ENCODE measurements at regions not wholly inside any gene's neighbourhood (a gene's known extent, or its start where the extent isn't known, plus 50 kb on each side); places are given as distances from the start of the nearest gene placed in this dataset.

GRCh38 chr2:2840681-2841300 lies 509.7 kb upstream of the MYT1L start:
- ATAC-seq (no peak), DNase-seq (ENCODE audit: extremely low read depth in 1 of 4, low spot score in 3 of 4) (no peak), FAIRE-seq (no peak)
- H3K4me3 ChIP-seq = no peak overlapping the region
- intact Hi-C loops (cut with micrococcal nuclease) (no loop called here), in situ Hi-C loops (cut with MboI) (no loop called here)
- CTCF ChIA-PET (ENCODE audit: low intra/inter-chr PET ratio) = no interaction called here
- no peak overlapping the region for H3K4me2 ChIP-seq (ENCODE audit: insufficient read depth, low read length)
- no peaks in the 10 kb centered on the region; a peak in 1 of 5 replicates for H3K4me1 ChIP-seq (replicated peaks in 1 of 2; ENCODE audit: control insufficient read depth in 2 of 2, insufficient read depth in 2 of 2, low read length in 2 of 2)
- H4K20me1 ChIP-seq (replicated peaks; ENCODE audit: control insufficient read depth, insufficient read depth, low read length) = peaks cover 5% of the 10 kb centered on the region; the same call in 1 of the 2 replicates
- H3K9me3 ChIP-seq (replicated peaks; ENCODE audit: control insufficient read depth, insufficient read depth, low read depth, low read length) = no peaks in the 10 kb centered on the region
- BruUV-seq (replicated peaks) = no TSS peak
- H3K36me3 ChIP-seq (ENCODE audit: control insufficient read depth, insufficient read depth, low read length) = no peaks in the 10 kb centered on the region
- H3K9ac ChIP-seq (ENCODE audit: insufficient read depth in 1 of 2, low read depth in 2 of 2, low read length in 2 of 2) = no peak overlapping the region
- POLR2A ChIA-PET = no interaction called here
- no peak overlapping the region for H2AFZ ChIP-seq (ENCODE audit: low read depth, low read length)
- TF ChIP-seq TRIM28 (IDR thresholded peaks at IDR 0.05) (no peak), NR2C1 (IDR thresholded peaks at IDR 0.05) (no peak), NR2C1 (tag; IDR thresholded peaks at IDR 0.05) (no peak), CCAR2 (IDR thresholded peaks at IDR 0.05; ENCODE audit: low read depth, low read length) (no peak), HLTF (IDR thresholded peaks at IDR 0.05) (no peak), BRD9 (IDR thresholded peaks at IDR 0.05; ENCODE audit: low read depth, partially characterized antibody) (no peak), ZBTB1 (CRISPR knock-in tag; IDR thresholded peaks at IDR 0.05; ENCODE audit: borderline replicate concordance, low read depth) (no peak), MBD1 (CRISPR knock-in tag; IDR thresholded peaks at IDR 0.05) (no peak), ZNF77 (CRISPR knock-in tag; IDR thresholded peaks at IDR 0.05) (no peak), GABPA (tag; conservative IDR thresholded peaks at IDR 0.05; ENCODE audit: low read depth) (no peak), POLR2H (tag; IDR thresholded peaks at IDR 0.05; ENCODE audit: low read depth) (no peak), MAFF (IDR thresholded peaks at IDR 0.05; ENCODE audit: low read length) (no peak), E2F6 (IDR thresholded peaks at IDR 0.05; ENCODE audit: borderline replicate concordance in 1 of 2, extremely low read depth in 1 of 2, insufficient read depth in 1 of 2, insufficient read length in 1 of 2, low read depth in 1 of 2, low read length in 1 of 2, poor library complexity in 1 of 2, severe bottlenecking in 1 of 2) (no peak), GTF2A2 (tag; IDR thresholded peaks at IDR 0.05) (no peak), SPI1 (IDR thresholded peaks at IDR 0.05; ENCODE audit: borderline replicate concordance, low read depth, low read length) (no peak), ZNF408 (CRISPR knock-in tag; IDR thresholded peaks at IDR 0.05; ENCODE audit: low read depth) (no peak), ESRRA (IDR thresholded peaks at IDR 0.05; ENCODE audit: borderline replicate concordance, low read depth) (no peak), ZNF586 (CRISPR knock-in tag; conservative IDR thresholded peaks at IDR 0.05) (no peak), DACH1 (IDR thresholded peaks at IDR 0.05; ENCODE audit: partially characterized antibody) (no peak)
- no peak overlapping the region for H3K27ac ChIP-seq (ENCODE audit: extremely low read depth, low read depth, low read length)
- H3K9me1 ChIP-seq (ENCODE audit: control insufficient read depth, insufficient read depth, low read length) = no peaks in the 10 kb centered on the region
- peaks cover 0 to 20% of the 10 kb centered on the region in 2 experiments; a peak in 2 of 5 replicates for H3K27me3 ChIP-seq (ENCODE audit: control insufficient read depth in 2 of 2, insufficient read depth in 2 of 2, low read length in 2 of 2)
- 2% methylated on average over 17 of the region's 17 CpGs for WGBS (ENCODE audit: insufficient coverage, low coverage, missing lambda C conversion rate)
- H3K79me2 ChIP-seq (ENCODE audit: control insufficient read depth, insufficient read depth, low read length) = no peaks in the 10 kb centered on the region

All from K562 (cell line).